ENCODE measurements at regions not wholly inside any gene's neighbourhood (a gene's known extent, or its start where the extent isn't known, plus 50 kb on each side); places are given as distances from the start of the nearest gene placed in this dataset.
"Not testable (repeated sequence)": the region's sequence is repeated elsewhere in the genome, so short reads cannot be mapped to it uniquely, and the experiment has no call there.

DNA sequence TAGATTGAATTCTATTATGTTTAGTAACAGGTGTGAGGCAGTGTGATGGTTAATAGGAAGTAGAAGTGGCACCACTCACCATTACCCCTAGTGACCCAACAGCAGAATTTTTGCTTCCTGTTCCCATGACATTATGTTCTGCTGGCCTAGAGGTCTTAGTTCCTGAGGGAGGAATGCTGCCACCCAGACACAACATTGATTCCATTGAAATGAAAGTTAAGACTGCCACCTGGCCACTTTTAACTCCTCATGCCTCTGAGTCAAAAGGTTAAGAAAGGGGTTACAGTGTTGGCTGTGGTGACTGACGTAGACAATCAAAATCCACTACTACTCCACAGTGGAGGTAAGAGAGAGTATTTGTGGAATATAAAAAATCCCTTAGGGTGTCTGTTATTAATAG, 218.9 kb upstream of the NMUR2 start:
- no peak for DNase-seq

DNA sequence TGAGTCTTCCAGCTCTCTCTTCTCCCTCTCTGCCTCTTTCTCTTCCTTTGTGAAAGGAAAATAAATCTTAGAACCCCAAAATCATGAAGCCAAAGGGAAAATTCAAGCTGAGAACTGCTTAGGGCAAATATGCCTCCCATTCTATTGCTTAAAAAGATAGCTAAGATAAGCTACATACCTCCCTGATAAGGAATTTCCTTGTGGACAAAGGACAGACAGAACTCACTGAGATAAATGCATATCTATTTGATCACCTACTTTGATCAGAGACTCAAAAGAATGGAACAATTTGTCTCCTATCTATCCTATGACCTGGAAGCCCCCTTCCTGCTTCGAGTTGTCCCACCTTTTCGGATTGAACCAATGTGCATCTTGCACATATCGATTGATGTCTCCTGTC, 220.6 kb upstream of the NMUR2 start:
- DNase-seq: no peak

- DNase-seq: no peak
Observed at GRCh38 chr5:152631221-152631620, 226.1 kb upstream of the NMUR2 start.

DNA sequence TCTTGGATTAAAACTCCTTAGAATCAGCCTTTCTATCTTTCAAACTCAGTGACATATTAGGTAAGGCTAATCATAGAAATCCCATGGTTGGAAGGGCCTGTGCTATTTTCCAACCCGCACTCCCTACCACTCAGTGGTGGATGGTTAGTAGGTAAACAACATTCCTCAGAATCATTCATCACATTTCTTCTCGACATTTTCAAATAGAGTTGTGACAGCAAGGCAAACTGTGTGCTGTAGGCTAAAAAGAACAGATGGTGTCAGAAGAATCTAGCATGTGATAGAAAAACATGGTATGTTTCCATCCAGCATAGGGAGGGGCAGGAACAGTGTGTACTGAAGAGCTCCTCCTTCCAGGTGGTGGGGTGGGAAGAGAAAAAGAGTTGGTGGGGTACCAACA, 227.3 kb upstream of the NMUR2 start:
- no peak for DNase-seq

- no peak for DNase-seq
Observed at GRCh38 chr5:152634586-152634985, 229.5 kb upstream of the NMUR2 start.

GRCh38 chr5:152638996-152639552, 234.0 kb upstream of the NMUR2 start:
- no peak for DNase-seq

DNA sequence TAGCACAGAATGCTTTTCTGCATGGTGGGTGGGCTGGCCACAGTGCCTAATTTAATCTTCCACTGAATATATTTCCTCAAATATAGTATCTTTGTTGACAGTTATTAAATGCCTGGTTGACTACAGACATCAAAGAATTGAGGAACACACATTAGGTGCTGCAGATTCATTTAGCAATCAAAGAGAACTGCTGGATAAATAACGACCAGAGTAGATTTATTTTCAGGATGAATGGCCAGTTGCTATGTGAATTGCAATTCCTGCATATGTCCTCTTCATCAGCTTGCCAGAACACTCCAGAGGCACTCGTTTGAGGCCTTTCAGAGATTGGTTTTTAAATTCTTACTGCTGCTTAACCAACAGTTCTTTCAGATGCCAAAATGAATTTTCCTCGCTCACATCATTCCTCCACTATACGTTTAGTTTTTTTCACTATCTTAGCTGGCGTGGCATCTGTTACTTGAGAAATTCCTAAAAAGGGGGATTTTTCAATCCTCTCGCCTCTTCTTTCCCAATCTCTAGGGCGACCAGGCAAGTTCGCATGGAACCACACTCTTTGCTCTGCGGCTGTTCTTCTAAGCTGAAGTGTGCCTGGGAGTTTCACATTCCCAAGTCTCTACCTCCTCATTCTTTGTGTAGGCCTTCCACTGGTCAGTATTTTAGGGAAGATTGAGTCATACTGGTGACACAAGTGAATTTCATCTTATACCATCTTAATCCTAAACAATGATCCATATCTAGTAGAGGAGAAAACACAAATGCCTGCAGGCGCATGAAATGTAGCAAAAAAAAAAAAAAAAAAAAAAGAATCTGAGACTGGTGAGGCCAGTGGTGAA, 237.1 kb upstream of the NMUR2 start:
- DNase-seq: no peak

GRCh38 chr5:152642880-152643279, 237.8 kb upstream of the NMUR2 start:
- no peak for DNase-seq

GRCh38 chr5:152644029-152644728, 239.1 kb upstream of the NMUR2 start:
- no peak for DNase-seq

DNA sequence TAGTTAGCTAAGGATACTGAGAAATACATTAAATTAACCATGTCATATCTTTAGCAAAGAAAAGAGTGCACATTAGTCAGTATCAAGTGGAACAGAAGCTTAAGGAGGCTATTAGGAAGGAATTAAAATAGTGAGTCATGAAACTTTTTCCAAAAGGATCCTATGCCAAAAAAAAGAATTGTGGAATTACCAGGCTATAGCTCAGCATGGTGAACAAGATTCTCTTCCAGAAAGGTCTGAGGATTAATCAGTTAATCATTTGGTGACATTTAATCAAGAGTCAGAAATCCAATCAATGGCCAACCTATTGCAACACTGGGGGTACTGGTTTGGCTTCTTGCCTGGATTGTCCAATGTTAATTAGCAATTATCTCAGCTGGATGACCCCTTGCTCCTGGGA, 244.5 kb upstream of the NMUR2 start:
- no peak for DNase-seq

- DNase-seq: no peak
Observed at GRCh38 chr5:152650413-152650812, 245.3 kb upstream of the NMUR2 start.

DNA sequence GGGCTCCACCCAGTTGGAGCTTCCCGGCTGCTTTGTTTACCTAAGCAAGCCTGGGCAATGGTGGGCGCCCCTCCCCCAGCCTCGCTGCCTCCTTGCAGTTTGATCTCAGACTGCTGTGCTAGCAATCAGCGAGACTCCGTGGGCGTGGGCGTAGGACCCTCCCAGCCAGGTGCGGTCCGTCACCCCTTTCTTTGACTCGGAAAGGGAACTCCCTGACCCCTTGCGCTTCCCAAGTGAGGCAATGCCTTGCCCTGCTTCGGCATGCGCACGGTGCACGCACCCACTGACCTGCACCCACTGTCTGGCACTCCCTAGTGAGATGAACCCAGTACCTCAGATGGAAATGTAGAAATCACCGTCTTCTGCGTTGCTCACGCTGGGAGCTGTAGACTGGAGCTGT, 254.4 kb upstream of the NMUR2 start:
- not testable (repeated sequence) for DNase-seq

- DNase-seq: no peak
Observed at GRCh38 chr5:152673601-152674000, 268.5 kb upstream of the NMUR2 start.

GRCh38 chr5:152674403-152674802, 269.3 kb upstream of the NMUR2 start:
- DNase-seq: no peak

DNA sequence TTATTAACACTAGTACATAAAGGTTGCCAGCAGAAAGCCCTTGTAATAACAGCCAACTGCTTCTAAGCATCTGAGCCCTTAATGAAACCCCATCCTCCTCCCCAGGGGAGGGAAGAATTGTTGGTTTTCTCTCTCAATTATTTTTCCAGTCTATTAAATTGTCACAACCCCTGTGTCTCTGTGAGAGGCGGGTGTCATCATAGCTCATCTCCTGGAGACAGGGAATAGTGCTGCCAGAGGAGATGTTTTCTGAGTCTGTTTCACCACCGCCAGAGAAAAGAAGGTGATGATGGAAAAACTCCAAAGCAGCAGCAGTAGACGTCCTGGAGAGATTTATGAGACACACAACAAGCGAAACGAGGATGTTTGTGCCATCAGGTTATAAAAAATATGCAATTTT, 271.1 kb upstream of the NMUR2 start:
- no peak for DNase-seq

DNA sequence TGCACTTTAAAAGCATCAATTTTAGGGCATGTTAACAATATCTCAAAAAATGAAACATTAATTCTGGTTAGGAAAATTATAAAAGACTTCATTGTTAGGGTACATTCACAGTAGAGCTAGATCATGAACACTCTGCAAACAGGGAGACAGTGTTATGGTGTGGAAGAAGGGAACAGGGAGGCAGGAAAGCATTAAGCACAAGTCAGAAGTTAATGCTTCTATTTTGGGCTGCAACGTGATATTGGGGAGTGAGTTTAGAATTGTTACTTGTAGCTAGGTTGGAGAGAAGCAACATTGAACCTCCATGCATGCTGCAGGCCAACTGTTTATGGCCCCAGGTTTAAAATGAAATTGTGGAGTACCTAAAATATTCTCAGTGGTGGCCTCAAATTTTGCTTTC, 278.1 kb upstream of the NMUR2 start:
- DNase-seq: no peak

DNA sequence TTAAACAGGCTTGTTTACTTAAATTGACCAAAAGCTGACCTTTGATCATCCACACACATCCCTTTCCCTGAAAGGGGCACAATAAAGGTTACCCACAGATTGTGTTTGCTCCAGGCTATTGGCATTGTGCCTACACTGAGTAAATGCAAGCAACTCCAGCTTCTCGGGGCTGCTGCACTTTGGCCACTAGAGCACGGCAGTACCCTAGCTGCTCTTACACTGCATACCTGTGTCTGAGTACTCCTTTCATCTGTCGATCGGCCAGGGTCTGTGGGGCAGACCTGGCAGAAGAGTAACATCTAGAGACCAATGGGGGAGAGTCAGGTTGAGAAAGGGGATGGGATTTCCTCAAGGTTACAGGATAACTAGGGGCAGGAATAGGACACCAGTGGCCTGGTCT, 281.9 kb upstream of the NMUR2 start:
- no peak for DNase-seq

DNA sequence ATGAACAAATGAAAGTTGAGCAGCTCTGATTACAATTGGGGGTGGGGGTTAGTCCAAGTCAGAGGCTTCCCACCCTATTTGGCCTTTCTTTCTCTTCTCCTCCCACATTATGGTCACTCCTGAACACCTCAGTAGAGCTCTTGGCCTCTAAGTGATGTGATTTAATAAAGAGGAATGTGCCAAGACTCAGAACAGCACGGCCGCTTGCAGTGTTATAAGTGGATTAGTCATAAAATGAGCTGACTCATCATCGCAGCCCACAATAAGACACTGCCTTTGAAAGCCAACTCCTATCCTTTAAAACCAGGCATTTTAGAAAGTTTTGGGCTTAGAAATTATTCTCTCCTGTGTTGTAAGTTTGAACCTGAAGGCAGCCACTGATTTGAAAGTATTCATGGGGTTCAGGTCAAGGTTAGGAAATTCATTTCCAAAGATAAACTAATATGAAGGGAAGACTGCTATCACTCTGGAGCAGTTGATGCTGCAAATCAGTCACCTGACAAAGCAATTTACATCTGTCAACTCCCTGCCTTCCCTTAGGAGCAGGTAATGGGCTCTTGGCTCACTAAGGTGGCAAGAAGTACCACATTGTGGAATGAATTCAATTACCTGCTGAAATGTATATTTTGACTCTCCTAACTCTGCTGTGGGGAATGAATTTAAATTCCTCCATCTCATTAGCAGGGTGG, 283.6 kb upstream of the NMUR2 start:
- DNase-seq: no peak

DNA sequence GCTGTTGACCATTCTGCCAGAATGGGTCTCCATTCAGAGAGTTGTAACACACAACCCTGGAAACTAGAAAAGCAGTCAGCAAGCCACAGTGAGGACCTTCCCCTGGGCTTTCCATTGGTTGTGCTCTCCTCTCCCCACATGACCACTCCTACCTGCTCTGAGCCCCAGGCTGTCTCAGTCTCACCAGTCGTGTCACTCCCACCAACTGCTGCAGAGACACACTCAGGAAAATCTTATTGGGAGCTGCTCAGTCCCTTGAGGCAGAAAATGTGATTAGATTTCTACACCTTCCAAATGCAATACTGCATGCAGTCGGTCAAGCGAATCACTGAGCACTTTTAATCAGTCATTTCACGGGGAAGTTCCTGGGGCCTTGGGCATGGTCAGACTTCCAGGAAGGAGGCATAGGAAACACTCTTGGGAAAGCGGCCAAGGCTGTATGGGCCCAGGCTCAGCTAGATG, 284.2 kb upstream of the NMUR2 start:
- DNase-seq: no peak

DNA sequence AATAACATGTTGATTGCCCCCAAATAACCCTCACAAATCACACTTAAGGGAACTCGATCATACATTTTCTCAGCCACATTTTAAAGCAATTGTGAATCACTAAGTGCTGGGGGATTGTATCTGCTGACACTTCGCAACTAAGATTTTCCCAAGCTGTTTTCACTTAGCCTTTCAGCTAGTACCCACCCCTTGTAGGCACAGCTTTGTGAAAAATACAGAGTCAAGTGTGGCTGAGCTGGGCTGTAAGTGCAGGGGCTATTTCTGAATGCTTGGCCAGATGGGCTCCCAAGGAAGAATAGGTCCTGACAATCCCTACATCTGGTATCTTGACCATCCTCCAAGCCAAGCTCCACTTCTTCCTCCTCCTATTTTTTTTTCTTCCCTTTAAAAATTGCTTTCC, 289.2 kb upstream of the NMUR2 start:
- DNase-seq: no peak

DNA sequence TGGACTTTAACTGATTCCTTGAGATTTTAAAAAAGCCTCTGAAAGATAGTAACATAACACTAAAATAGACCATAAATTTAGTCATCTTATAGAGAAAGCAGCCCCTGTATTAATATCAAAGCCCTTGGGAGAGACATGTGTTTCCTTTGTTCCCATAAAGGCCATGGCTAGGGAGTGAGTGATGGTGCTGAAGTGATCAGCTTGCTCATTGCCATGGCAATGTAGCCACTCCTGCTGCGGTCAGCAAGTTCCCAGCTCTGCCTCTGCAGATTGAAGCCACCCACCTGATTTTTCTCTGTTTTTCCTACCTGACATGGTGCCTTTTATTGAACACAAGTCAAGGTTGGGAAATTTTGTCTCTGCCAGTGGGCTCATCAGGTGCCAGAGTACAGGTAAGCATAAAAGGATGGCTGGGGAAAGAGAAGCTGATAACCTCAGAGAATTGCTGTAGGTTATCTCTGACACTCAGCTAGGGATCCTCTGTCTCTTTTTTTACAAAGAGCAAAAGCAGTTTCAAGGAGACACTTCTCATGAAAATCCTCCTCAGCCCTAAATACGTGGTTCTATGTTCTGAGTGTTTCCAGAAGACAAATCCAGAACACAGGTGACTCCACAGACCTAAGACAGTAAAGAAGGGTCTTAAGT, 296.3 kb upstream of the NMUR2 start:
- no peak for DNase-seq

GRCh38 chr5:152704286-152704685, 299.2 kb upstream of the NMUR2 start:
- no peak for DNase-seq

DNA sequence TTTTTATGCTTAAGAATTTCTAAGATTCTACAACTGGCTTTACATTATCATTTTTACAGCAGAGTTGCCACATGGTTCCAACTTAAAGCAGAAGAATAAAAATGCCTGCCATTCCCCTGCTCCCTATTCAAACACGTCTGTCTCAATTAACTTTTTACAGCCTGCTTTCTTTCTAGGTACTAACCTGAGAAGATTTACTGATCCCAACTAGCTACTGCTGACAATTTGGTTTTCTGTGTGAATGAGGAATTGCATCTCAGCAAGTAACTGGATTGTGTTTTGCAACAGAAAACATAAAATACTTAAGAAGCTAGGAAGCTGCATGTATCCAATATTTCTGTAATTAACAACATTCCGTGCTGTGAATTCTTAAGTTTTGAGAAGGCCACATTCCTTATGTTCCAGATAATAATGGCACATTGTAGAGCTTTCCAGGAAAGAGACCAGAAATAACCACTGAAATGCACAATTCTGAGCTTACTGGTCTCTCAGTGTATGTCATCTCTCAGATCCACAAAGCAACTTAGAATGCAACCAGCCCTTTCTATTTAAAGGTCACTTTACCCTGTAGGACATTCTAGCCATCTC, 306.8 kb upstream of the NMUR2 start:
- DNase-seq: no peak
